Mucosa of descending colon (tissue), 3 donors: ENCODE measurements at regions not wholly inside any gene's neighbourhood (a gene's known extent, or its start where the extent isn't known, plus 50 kb on each side); places are given as distances from the start of the nearest gene placed in this dataset.

Source experiments
- ATAC-seq: fragments of 200-7000 bp; cut with Tn5 transposase; one replicate; pipeline ENCODE4 v1.9.1; 2020; ENCODE audit warnings: mild to moderate bottlenecking, moderate library complexity
- DNase-seq, 3 donors: peaks; one replicate each; pipeline ENCODE4 v3.0.0-alpha.2; 2020
- H3K36me3 ChIP-seq: fragments of 200-600 bp; one replicate; pipeline ENCODE4 v1.8.0; 2021; ENCODE audit warnings: low read depth, mild to moderate bottlenecking
- H3K4me1 ChIP-seq: fragments of 200-600 bp; one replicate; pipeline ENCODE4 v1.8.0; 2021; ENCODE audit warnings: low read depth, mild to moderate bottlenecking
- H3K4me3 ChIP-seq: fragments of 200-600 bp; one replicate; pipeline ENCODE4 v1.8.0; 2021; ENCODE audit warnings: mild to moderate bottlenecking
- H3K9me3 ChIP-seq: fragments of 200-600 bp; one replicate; pipeline ENCODE4 v1.8.0; 2021; ENCODE audit warnings: mild to moderate bottlenecking
- intact Hi-C, 2 donors: fragments of 100-400 bp; cut with DNase I in 1 of 2; cut with micrococcal nuclease in 1 of 2; formaldehyde crosslinking; loops; one replicate each; pipeline versions ENCODE4 v1.11.0 to v1.11.1; 2022; cut with DNase I, micrococcal nuclease
- TF ChIP-seq, protein P1 (sequence below): fragments of 200-600 bp; IDR thresholded peaks from one replicate; pipeline ENCODE4 v1.8.0; 2022; ENCODE audit warnings: antibody characterized with exemption, mild to moderate bottlenecking
- donor health status: DM: no; HTN: no; CAD: no; lungs with moderate emphysema.
- donor health status: DM: no; HTN: no; CAD: no.
- donor health status: DM: no; HTN: yes; CAD: no.

DNA sequence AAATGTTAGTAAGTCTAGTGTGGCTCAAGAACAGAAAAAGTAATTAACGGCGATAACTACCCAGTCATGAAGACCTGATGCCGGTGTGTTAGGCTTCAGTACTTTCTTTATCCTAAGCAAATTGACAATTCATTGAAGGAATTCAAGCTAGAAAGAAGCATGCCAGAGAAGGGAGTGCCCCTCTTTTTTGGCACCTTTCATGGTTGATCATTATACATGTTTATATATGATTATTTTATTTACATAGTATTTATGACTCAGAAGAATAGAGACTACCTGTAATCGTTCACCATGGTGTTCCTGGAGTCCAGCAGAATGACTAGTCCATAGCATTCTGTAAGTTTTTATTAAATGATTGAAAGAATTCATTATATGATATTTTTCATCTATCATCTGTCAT, 548.3 kb upstream of the SLIT2 start:
- intact Hi-C loops, result no loop called here
- no peak for ATAC-seq

DNA sequence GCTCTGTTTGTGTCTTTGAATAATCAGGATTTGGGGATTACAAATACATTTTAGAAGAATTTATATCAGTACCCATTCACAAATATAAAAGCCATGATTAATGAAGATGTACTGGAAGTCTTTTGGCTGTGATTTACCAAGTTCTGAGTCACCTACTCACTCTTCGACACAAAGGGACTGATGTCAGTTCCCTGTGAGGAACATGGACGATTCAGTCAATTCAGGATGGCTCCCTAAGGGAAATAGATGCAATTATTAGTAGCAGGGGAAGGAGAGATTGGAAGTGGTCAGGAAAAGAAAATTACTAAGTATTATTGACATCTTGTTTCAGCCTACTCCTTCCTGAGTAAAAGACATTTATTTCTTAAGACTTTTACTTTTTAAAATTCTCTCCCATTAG, 550.7 kb upstream of the SLIT2 start:
- ATAC-seq, result no peak
- TF ChIP-seq, protein P1, sequence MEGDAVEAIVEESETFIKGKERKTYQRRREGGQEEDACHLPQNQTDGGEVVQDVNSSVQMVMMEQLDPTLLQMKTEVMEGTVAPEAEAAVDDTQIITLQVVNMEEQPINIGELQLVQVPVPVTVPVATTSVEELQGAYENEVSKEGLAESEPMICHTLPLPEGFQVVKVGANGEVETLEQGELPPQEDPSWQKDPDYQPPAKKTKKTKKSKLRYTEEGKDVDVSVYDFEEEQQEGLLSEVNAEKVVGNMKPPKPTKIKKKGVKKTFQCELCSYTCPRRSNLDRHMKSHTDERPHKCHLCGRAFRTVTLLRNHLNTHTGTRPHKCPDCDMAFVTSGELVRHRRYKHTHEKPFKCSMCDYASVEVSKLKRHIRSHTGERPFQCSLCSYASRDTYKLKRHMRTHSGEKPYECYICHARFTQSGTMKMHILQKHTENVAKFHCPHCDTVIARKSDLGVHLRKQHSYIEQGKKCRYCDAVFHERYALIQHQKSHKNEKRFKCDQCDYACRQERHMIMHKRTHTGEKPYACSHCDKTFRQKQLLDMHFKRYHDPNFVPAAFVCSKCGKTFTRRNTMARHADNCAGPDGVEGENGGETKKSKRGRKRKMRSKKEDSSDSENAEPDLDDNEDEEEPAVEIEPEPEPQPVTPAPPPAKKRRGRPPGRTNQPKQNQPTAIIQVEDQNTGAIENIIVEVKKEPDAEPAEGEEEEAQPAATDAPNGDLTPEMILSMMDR, result no peak
- no peaks in the 10 kb centered on the region for H3K36me3 ChIP-seq
- no peak overlapping the region for H3K4me3 ChIP-seq
- intact Hi-C loops, result no loop called here
- H3K9me3 ChIP-seq, result no peaks in the 10 kb centered on the region
- no peak for DNase-seq
- no peaks in the 10 kb centered on the region for H3K4me1 ChIP-seq

More for the DNA sequence above, 548.3 kb upstream of the SLIT2 start:
- no peak for DNase-seq
- H3K9me3 ChIP-seq, result no peaks in the 10 kb centered on the region
- no peaks in the 10 kb centered on the region for H3K4me1 ChIP-seq
- no peak overlapping the region for H3K4me3 ChIP-seq
- TF ChIP-seq, protein P1, result no peak
- H3K36me3 ChIP-seq, result no peaks in the 10 kb centered on the region

DNA sequence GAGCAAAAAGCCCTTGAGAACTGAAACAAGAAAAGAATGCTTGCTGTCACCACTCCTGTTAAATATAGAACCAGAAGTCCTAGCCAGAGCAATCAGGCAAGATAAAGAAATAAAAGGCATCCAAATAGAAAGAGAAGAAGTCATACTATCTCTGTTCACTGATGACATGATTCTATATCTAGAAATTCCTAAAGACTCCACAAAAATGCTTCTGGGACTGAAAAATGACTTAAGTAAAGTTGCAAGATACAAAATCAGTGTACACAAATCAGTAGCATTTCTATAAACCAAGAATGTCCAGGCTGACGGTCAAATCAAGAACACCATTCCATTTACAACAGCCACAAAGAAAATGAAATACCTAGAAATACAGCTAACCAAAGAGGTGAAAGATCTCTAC, 552.7 kb upstream of the SLIT2 start:
- no peak for DNase-seq
- ATAC-seq, result no peak
- intact Hi-C loops, result no loop called here
- H3K36me3 ChIP-seq, result no peaks in the 10 kb centered on the region
- TF ChIP-seq, protein P1, result no peak
- H3K4me1 ChIP-seq, result no peaks in the 10 kb centered on the region
- H3K9me3 ChIP-seq, result no peaks in the 10 kb centered on the region
- H3K4me3 ChIP-seq, result no peak overlapping the region

DNA sequence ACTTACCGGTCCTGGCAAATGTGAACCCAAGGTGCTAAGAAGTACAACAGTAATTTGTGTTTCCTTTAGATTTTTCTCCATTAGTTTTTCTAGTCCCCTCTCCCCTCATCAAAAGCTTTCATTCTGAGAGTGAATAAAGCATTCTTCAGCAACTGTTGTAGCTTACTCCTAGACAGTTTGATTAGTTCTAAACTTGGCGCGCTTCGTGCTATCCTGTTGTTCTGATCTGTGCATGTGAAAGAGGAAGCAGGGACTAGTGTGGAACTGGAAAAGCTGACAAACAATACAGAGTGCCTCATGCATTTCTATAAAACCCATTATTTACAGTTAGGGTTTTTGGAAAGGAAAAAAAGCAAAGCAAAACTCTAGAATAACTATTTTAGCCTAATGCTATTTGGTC, 556.9 kb upstream of the SLIT2 start:
- Histone ChIP-seq H3K4me1 (no peaks in the 10 kb centered on the region), H3K9me3 (no peaks in the 10 kb centered on the region), H3K36me3 (no peaks in the 10 kb centered on the region), H3K4me3 (no peak overlapping the region)
- TF ChIP-seq, protein P1, result no peak
- ATAC-seq (no peak), DNase-seq (no peak)
- intact Hi-C loops, result no loop called here

DNA sequence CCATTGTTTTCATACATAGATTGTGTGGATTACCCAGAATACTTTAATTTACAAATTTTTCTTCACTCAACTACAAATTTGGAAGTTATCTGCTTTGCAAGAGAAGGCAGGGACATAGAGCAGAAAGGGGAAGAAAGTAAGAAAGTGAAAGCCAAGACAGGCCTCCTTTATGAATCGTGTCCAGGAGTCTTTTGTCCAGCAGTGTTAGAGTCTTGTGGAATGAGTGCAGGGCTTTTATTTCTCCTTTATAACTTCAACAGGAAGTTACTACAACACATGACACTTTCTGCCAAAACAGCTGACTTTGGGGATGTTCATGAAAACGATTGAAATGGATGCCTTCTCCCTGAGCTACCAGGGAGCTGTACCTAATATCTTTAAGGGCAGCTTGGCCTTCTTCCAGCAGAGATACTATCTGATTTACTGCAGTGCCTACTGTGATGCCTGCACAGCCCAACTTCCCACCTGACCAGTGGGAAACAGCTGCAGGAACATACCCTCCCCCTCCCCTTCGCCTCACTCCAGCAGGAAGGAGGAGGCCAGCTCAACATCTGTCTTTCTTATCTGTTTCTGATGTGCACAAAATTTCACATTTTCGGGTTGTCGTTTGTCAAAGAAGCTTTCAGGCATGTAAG, 557.7 kb upstream of the SLIT2 start:
- Histone ChIP-seq H3K4me3 (no peak overlapping the region), H3K9me3 (no peaks in the 10 kb centered on the region), H3K4me1 (no peaks in the 10 kb centered on the region), H3K36me3 (no peaks in the 10 kb centered on the region)
- TF ChIP-seq, protein P1, result no peak
- DNase-seq (no peak), ATAC-seq (no peak)
- intact Hi-C loops, result no loop called here

DNA sequence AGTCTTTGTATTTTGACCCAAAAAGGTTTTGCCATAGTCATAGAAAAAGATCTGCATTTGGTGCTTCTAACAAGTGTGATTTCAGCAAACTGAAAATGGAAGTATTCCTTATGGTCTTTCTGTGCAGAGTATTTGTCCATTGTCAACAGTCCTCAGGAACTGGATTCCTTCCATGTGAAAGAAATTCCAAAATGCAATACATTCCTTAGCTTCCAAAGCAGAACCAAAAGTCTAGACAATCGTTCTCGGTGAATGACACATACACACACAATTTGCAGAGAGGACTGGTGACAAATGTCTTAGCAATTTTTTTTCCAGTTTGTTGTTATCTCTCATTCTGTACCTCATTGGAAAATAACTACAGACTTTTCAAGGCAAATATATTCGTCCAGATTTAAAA, 562.2 kb upstream of the SLIT2 start:
- DNase-seq, result no peak
- H3K4me3 ChIP-seq, result no peak overlapping the region
- H3K36me3 ChIP-seq, result no peaks in the 10 kb centered on the region
- no peak for ATAC-seq
- no peaks in the 10 kb centered on the region for H3K4me1 ChIP-seq
- TF ChIP-seq, protein P1, result no peak
- intact Hi-C loops, result no loop called here
- no peaks in the 10 kb centered on the region for H3K9me3 ChIP-seq
